ENCODE measurements at regions not wholly inside any gene's neighbourhood (a gene's known extent, or its start where the extent isn't known, plus 50 kb on each side); places are given as distances from the start of the nearest gene placed in this dataset.

DNA sequence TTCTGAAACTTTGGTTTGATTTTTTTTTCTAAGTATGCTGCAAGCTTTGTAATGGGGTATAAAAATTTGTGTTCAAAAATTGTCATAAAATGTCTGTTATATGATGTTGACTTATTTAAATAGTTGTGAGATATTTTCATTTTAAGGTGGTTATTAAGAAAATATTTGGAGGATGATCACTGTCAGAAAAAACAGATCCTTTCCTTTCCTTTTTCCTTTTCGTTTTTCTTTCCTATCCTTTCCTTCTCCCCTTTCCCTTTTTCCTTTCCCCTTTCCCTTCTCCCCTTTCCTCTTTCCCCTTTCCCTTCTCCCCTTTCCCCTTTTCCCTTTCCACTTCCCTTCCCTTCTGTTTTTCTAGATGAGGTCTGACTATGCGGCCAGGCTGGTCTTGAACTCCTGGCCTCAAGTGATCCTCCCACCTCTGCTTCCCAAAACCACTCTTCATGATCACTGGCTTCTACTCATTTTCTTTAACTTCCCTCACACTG lies 640.5 kb downstream of the PLCL1 start:
- no peak for DNase-seq (ENCODE audit: low read depth in 2 of 2, low spot score in 1 of 2)

- DNase-seq (ENCODE audit: low read depth in 2 of 2, low spot score in 1 of 2): no peak
Observed at GRCh38 chr2:198441901-198442300, 637.5 kb downstream of the PLCL1 start.

DNA sequence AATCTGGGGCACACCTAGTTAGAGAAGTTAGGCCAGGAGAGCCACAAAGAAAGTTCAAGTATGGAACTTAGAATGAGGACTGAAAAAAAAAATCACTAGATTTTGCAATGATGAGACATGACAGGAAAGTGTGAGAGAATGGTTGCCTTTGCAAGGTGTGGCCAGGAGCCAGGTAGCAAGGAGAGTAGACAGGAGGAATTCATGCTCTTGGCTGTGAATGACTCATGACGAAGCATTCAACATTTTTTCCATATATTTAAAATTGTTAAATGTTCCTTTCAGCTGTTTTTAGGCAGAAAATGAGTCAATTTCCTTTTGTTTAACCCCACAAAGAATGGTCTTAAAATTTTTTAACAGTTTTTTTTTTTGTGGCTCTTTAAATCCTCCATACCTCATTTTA lies 636.9 kb downstream of the PLCL1 start:
- DNase-seq (ENCODE audit: low read depth in 2 of 2, low spot score in 1 of 2): no peak

- no peak for DNase-seq (ENCODE audit: low read depth in 2 of 2, low spot score in 1 of 2)
Observed at GRCh38 chr2:198440833-198441232, 636.4 kb downstream of the PLCL1 start.

DNA sequence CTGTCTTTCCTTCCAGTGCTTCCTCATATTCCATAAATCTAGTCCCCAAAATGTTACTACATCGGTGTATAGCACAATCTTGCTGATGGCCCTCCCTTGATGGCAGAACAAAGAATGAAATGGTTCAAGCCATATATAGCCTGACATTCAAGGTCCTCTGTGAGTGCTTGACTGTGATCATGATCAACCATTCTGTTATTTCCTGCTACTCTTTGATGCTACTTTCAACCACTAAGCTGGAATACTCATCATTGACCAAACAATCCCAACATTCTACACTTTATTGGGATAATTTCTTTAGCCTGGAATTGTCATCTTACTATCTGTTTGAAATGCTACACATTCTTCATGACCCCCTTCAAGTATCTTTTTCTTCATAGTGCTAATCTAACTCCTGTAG lies 633.9 kb downstream of the PLCL1 start:
- no peak for DNase-seq (ENCODE audit: low read depth in 2 of 2, low spot score in 1 of 2)

DNA sequence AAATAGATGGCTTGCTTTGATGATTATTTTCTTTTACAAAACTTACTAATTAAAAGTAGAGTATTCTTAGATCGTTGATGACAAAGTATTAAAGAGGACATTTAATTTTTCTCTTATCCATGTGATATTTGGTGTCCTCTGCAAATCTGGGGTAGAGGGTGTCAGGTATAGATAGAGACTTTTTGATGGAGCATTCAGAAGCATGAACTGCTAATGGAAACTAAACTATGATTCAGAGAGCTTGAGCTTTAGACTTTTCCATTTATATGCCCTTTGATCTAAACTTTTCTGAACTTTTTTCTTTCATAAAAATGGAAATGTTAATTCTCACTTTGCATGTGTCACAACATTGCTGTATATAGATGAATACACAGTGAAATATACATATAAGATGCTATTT lies 619.7 kb downstream of the PLCL1 start:
- no peak for DNase-seq (ENCODE audit: low read depth in 2 of 2, low spot score in 1 of 2)

- DNase-seq (ENCODE audit: low read depth in 2 of 2, low spot score in 1 of 2): no peak
Observed at GRCh38 chr2:198417836-198418235, 613.4 kb downstream of the PLCL1 start.

DNA sequence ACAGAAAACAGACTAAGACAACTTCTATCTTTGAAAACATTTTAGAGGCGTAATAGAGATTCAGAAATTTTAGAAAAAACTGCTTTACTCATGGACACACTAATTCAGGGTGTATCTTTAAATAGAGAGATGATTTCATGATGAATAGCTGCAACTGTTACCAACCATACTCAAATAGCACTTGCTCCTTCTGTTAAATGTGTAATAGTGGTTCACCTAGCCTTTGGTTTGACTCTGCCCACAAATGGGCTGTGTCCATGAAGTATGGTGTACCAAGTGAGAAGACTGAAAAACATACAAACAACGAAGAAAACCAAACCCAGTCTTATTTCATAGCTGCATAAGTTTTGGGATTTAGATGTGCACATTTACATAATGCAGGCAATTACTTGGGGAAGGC lies 610.6 kb downstream of the PLCL1 start:
- DNase-seq (ENCODE audit: low read depth in 2 of 2, low spot score in 1 of 2): no peak

DNA sequence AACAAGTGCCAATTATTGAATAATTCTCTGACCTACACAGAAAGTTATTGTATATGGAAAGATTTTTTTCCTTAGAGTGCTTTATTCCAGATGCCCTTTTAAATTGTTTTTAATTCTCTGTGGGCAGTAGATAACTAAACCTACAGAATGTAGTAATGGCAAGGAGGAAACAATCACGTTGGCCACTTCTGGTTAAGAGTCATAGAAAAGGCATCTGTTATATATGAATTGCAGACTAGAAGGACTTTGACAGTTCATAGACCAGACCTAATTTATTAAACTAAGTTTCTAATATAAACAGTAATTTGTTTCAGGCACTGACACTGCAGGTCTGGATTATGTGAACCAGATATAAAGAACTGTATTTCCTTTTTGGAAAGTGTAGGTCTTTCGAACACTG lies 607.5 kb downstream of the PLCL1 start:
- no peak for DNase-seq (ENCODE audit: low read depth in 2 of 2, low spot score in 1 of 2)

DNA sequence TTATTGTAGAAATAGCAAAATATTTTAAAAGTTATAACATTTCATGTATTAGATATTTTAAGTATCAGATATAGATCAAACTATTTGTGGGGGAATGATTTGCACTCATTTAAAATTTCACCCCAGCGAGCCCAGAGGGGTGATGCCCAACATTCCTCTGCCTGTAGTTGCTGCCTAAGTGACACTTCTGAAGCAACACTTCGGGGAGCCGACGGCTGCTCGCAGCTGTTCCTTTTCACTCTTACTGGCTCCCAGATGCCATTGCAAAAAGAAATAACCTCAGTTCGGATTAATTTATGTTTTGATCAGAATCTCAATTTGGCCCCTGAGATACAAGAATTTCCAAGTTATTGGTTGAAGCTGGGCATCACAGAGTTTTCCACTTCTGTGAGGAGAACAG lies 603.8 kb downstream of the PLCL1 start:
- no peak for DNase-seq (ENCODE audit: low read depth in 2 of 2, low spot score in 1 of 2)

DNA sequence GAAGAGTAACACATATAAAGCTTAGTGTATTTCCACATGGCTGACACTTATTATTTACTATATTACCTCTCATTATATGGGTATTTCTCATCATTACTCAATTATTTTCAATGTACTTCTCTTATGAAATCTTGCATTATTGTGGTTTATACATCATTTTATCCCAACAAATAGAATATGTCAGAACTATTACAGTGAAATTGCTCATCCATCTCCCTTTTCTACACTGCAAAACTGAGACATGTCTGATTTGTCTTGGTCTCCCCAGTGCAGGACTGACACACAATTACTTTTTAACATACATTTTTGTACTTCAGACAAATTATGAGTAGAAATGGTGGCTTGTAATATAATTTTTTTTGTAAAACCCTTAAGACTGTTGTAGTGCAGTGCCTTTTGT lies 600.9 kb downstream of the PLCL1 start:
- DNase-seq (ENCODE audit: low read depth in 2 of 2, low spot score in 1 of 2): no peak

DNA sequence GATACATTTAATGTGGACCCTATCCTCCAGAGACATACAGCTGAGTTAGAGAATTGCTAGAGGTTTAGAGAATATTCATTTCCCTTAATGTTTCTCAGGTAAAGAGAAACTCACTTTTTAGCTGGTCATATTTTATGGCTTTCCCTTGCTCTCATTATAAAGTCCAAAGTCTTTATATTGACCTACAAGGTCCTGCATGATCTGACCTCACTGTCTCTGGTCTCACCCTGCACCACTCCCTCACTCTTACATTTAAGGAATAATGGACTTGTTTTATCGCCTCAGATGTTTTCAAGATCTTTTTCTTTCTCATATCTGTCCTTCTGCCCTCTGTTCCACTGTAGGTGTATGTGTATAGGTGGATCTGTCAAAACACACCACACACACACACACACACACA lies 597.3 kb downstream of the PLCL1 start:
- no peak for DNase-seq (ENCODE audit: low read depth in 2 of 2, low spot score in 1 of 2)

DNA sequence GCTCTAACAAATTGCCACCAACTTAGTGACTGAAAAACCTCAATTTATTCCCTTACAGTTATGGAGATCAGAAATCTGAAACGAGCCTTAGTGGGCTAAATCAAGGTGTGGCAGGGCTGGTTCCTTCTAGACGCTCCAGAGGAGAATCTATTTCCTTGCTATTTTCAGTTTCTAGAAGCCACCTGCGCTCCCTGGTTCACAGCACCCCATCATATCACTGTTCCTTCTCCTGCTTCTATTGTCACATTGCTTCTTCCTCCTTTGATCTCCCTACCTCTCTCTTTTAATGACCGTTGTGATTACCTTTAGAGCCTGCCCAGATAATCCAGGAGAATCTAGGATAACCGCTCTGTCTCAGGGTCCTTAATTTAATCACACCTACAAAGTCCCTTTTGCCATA lies 596.6 kb downstream of the PLCL1 start:
- no peak for DNase-seq (ENCODE audit: low read depth in 2 of 2, low spot score in 1 of 2)

DNA sequence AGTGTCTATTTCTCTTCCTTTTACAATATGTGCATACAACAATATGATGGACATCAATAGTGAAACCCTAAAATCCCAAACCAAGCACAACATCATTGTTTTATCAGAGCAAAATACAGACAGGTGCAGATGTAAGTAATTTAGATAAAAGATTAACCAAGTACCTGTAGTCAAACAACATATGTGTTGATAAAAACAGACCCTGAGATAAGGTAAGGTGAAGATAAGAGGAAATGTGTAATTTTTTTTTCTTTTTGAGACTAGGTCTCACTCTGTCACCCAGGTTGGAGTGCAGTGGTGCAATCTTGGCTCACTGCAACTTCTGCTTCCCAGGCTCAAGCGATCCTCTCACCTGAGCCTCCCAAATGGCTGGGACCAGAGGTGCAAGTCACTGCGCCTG lies 589.8 kb downstream of the PLCL1 start:
- no peak for DNase-seq (ENCODE audit: low read depth in 2 of 2, low spot score in 1 of 2)

DNA sequence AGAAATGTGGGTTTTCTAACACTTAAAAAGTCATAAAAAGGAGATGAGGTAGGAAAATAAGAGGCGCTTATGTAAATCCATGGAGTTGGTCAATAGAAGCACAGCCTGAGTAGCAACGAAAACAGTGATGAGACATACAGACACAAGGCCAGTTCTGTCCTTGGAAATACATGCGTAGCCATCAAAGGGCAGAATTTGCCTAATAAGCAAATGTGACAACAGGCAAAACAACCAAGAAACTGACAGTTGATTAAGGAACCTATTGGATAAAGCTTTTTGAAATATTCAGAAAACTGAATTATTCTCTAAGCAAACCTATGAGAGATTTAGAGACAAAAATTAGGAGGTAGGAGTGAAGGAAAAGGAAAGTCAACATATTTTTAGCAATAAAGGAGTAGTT lies 586.3 kb downstream of the PLCL1 start:
- DNase-seq (ENCODE audit: low read depth in 2 of 2, low spot score in 1 of 2): no peak

DNA sequence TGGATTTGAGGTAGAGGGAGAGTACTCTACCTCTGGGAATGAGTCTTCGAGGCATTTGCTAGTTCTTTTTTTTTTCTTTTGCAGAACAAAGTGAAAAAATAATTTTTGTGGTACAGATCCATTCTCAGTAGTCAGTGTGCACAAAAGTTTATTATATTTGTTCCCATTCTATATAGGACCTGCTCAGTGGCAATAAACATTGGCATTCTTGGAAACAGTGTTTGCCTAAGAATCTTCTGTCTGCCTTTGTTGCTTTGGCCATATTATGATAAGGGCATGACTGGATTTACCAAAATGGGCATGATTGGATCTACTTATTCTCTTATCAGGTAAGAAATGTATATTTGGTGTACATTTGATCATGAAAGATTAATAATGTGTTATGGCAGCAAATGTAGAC lies 583.3 kb downstream of the PLCL1 start:
- no peak for DNase-seq (ENCODE audit: low read depth in 2 of 2, low spot score in 1 of 2)

GRCh38 chr2:198385856-198386255 lies 581.5 kb downstream of the PLCL1 start:
- no peak for DNase-seq (ENCODE audit: low read depth in 2 of 2, low spot score in 1 of 2)

- DNase-seq (ENCODE audit: low read depth in 2 of 2, low spot score in 1 of 2): no peak
Observed at GRCh38 chr2:198385326-198385725, 580.9 kb downstream of the PLCL1 start.

GRCh38 chr2:198383392-198383791 lies 579.0 kb downstream of the PLCL1 start:
- DNase-seq (ENCODE audit: low read depth in 2 of 2, low spot score in 1 of 2): no peak

GRCh38 chr2:198382811-198383210 lies 578.4 kb downstream of the PLCL1 start:
- DNase-seq (ENCODE audit: low read depth in 2 of 2, low spot score in 1 of 2): no peak

GRCh38 chr2:198376677-198377076 lies 572.3 kb downstream of the PLCL1 start:
- DNase-seq (ENCODE audit: low read depth in 2 of 2, low spot score in 1 of 2): no peak

DNA sequence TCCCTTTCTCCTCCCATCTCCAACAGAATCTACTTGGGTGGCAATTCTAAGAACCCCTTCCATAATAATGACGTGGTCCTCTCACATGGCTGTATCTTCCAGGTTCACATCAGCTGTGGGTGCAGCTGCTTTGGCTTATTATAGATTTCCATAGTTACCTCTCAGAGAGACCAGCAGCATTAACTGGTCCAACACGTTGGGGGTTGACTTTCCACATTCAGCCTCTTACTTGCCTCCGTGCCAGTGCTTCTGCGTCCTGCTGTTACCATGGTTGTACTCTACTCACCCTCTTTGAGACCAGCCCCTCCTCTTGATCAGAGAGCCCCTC lies 570.7 kb downstream of the PLCL1 start:
- no peak for DNase-seq (ENCODE audit: low read depth in 2 of 2, low spot score in 1 of 2)

DNA sequence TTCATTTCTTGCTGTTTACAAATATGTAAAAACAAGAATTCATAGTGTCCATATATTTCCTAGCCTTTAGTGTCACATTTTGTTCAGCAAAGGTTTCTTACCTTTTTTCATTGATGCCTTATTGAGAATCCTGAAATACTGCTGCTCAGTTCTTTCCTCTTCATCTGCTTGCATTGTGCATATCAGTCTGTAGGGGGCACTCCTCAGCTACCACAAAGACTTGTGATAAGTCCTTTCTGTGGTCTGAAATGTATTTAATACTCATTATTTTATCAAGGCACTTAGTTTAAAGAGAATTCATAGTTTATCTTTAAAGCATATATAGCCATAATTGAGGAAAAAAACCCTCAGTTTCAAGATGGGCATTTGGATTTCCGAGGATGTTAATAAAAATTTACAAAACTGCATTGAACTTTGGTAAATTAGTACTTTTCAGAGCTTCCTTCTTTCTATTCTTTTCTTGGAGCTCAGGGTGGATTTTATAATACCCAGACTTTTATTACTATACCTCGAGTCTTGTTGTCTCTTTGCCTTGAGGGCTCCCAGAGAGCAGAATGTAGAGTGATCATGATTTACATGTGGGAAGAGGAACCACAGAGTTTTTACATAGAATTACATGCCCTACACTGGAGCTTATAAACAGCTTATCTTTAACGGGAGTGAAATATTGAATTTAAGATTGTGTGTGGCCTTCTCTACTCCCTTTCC lies 570.1 kb downstream of the PLCL1 start:
- DNase-seq (ENCODE audit: low read depth in 2 of 2, low spot score in 1 of 2): no peak

Measured in stimulated activated CD8-positive, alpha-beta memory T cell treated with anti-CD3 and anti-CD28 coated beads, Interleukin-4, amount 100 ng/mL, for 4 hours (primary cell).